ENCODE measurements at regions not wholly inside any gene's neighbourhood (a gene's known extent, or its start where the extent isn't known, plus 50 kb on each side); places are given as distances from the start of the nearest gene placed in this dataset.

- Mint-ChIP-seq H3K36me3 (no peaks in the 10 kb centered on the region), H3K27ac (peak overlapping the region; percentile 95), H3K4me1 (peaks cover 49% of the 10 kb centered on the region), H3K27me3 (ENCODE audit: low read depth) (no peaks in the 10 kb centered on the region), H3K9me3 (no peaks in the 10 kb centered on the region), H3K4me3 (no peak overlapping the region)
- no peak for DNase-seq (ENCODE audit: low spot score in 2 of 2, unreplicated experiment in 2 of 2)
- no peak for TF ChIP-seq CTCF (IDR thresholded peaks at IDR 0.05; ENCODE audit: unreplicated experiment)
Observed at GRCh38 chr13:23506071-23506806, 64.0 kb upstream of the TNFRSF19 start.

DNA sequence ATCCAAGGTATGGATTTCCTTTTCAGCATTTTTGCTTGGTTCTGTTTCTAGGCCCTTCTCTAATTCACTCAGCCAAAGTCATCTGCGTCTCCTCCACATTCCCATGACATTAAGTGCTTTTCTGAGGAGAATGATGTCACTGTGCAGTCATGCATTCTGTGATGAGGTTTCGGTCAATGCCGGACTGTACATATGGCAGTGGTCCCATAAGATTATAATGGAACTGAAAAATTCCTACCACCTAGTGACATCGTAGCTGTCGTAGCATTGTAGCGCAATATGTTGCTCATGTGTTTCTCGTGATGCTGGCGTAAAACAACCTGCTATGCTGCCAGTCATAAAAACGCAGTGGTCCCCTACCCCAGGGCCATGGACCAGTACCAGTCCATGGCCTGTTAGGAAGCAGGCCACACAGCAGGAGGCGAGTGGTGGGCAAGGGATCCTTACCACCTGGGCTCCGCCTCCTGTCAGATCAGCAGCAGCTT, 63.4 kb upstream of the TNFRSF19 start:
- Mint-ChIP-seq H3K9me3 (no peaks in the 10 kb centered on the region), H3K4me1 (peaks cover 49% of the 10 kb centered on the region), H3K36me3 (no peaks in the 10 kb centered on the region), H3K4me3 (no peak overlapping the region), H3K27me3 (ENCODE audit: low read depth) (no peaks in the 10 kb centered on the region), H3K27ac (peak overlapping the region; percentile 95)
- TF ChIP-seq CTCF (IDR thresholded peaks at IDR 0.05; ENCODE audit: unreplicated experiment), result no peak
- DNase-seq (ENCODE audit: low spot score in 2 of 2, unreplicated experiment in 2 of 2), result no peak

GRCh38 chr13:23509781-23510543, 60.2 kb upstream of the TNFRSF19 start:
- no peak for DNase-seq (ENCODE audit: low spot score in 2 of 2, unreplicated experiment in 2 of 2)
- Mint-ChIP-seq H3K36me3 (no peaks in the 10 kb centered on the region), H3K4me1 (peaks cover 49% of the 10 kb centered on the region), H3K9me3 (no peaks in the 10 kb centered on the region), H3K4me3 (no peak overlapping the region), H3K27ac (peak overlapping the region; percentile 3), H3K27me3 (ENCODE audit: low read depth) (no peaks in the 10 kb centered on the region)
- TF ChIP-seq CTCF (IDR thresholded peaks at IDR 0.05; ENCODE audit: unreplicated experiment), result no peak

GRCh38 chr13:23510544-23510916, 59.7 kb upstream of the TNFRSF19 start:
- H3K27ac Mint-ChIP-seq, result no peak overlapping the region

More at GRCh38 chr13:23510544-23510916, 59.7 kb upstream of the TNFRSF19 start:
- H3K4me3 Mint-ChIP-seq, result no peak overlapping the region
- no peaks in the 10 kb centered on the region for H3K36me3 Mint-ChIP-seq
- H3K9me3 Mint-ChIP-seq, result no peaks in the 10 kb centered on the region
- no peak for DNase-seq (ENCODE audit: low spot score in 2 of 2, unreplicated experiment in 2 of 2)
- peaks cover 49% of the 10 kb centered on the region for H3K4me1 Mint-ChIP-seq
- peak; percentile 13 for TF ChIP-seq CTCF (IDR thresholded peaks at IDR 0.05; ENCODE audit: unreplicated experiment)
- no peaks in the 10 kb centered on the region for H3K27me3 Mint-ChIP-seq (ENCODE audit: low read depth)

All from mesothelial cell of epicardium (in vitro differentiated cells).